GM18870 (cell line): ENCODE measurements at regions not wholly inside any gene's neighbourhood (a gene's known extent, or its start where the extent isn't known, plus 50 kb on each side); places are given as distances from the start of the nearest gene placed in this dataset.

ENCODE experiments used
- ATAC-seq: cut with Tn5 transposase; IDR thresholded peaks from one replicate; pipeline ENCODE4 v1.9.1; 2021; ENCODE audit warnings: moderate library complexity; ENCODE audit not compliant: unreplicated experiment

- ATAC-seq, result no peak
Observed at GRCh38 chr3:55244247-55244646, 242.9 kb downstream of the WNT5A start.

DNA sequence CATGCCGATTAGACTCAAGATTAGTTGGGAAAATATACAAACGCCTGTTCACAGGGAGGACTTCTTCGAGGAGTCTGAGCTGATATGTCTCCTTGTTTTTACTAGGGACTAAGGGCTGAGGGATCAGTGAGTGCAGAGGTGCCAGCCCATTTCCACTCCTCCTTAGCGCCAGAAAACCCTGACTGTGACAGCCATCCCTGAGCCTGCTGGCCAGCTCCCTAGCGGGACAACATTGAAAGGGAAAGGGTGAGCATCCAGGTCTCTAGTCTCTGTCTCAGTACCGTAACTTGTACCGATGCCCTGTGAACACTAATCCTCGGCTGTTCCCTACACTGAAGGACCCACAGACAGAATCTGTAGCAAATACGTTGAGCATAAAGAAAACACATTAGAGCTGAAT is 243.4 kb downstream of the WNT5A start:
- ATAC-seq, result no peak

DNA sequence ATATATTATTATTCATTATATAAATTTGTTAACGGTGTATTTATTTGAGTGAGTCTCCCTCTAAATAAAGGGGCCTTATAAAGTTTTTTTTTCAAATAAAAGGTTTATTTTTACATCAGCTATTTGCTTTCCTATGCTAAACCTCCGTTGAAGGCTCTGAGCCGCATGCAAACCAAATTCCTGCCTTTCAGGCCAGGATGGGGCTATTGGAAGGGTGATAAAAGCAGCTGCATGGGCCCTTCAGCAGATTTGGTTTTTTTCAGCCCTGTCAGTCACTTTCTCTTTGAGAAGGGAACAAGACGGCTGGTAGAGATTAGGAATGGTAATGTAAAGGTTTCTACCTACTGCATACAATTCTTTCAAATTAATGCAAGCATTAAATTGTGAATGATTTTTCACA is 244.2 kb downstream of the WNT5A start:
- no peak for ATAC-seq

GRCh38 chr3:55241098-55241497 is 246.0 kb downstream of the WNT5A start:
- ATAC-seq, result no peak

DNA sequence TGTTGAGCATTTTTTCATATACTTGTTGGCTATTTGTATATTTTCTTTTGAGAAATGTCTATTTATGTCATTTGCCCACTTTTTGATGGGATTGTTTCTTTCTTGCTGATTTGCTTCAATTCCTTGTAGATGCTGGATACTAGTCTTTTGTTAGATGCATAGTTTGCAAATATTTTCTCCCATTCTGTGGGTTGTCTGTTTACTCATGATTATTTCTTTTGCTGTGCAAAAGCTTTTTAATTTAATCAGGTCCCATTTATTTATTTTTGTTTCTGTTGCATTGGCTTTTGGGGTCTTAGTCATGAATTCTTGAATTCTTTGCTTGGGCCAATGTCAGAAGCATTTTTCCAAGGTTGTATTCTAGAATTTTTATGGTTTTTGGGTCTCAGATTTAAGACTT is 251.7 kb downstream of the WNT5A start:
- ATAC-seq, result no peak

- ATAC-seq, result no peak
Observed at GRCh38 chr3:55226696-55227095, 260.4 kb downstream of the WNT5A start.

DNA sequence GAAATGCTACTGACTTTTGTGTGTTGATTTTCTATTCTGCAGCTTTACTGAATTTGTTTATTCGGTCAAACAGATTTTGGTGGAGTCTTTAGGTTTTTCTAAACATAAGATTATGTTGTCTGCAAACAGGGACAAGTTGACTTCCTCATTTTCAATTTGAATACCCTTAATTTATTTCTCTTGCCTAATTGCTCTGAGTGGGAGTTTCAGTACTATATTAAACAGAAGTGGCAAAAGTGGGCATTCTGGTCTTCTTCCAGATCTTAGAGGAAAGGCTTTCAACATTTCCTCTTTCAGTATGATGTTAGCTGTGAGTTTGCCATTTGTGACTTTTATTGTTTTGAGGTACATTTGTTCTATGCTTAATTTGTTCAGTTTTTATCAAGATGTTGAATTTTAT is 268.5 kb downstream of the WNT5A start:
- no peak for ATAC-seq

GRCh38 chr3:55207744-55208143 is 279.4 kb downstream of the WNT5A start:
- ATAC-seq, result no peak

DNA sequence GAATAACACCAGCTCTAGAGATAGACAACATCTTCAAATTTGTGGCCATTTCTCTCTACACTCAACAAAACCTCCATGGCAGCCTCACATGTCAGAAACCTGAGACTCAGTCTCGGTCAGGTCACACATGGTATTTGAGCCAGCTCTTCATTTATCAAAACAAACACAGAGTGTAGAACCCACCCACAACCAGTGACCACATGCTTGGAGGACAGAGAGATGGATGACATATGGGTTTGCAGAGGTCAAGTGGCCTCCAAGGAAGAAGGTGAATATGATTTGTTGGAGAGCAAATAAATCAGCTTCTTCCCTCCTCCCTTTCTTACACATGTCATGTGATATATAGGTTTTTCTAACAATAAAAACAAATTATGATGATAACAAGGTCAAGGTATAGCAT is 278.1 kb upstream of the LRTM1 start:
- ATAC-seq, result no peak

DNA sequence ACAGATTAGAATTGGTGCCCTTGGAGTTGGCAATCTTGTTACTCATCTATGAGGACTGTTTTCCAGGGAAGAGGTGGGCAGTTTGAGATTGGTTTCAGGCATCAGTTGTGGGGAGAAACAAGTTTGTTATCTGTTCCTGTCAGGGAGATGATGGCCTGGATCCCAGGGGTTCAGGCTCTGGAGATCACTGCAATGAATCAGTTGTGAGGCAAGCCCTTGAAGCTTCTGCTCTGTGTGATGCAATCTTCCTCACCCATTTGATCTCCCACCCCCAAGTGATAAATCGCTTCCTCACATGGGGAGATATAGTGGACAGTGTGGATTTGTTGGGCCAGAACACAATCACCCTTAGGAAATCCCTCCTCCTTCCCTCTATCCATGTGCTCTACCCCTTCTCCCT is 276.6 kb upstream of the LRTM1 start:
- ATAC-seq, result no peak

DNA sequence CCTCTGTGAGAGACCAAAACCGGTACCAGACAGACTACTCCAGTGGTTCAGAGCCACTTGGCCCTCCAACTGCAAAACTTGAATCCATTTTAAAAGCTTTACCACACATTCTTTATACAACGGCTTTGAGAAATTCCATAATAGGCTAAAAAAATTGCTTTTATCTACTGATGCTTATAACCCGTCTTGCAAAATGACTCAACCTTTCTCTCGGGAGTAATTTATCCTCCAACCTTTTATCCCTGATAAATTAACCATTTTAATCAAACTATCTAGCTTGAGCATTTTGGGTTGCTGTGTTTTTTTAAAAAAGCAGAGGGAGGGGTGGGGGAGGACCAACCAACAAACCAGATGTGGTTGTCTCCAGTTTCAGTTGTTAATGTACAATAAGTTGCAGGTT is 275.7 kb upstream of the LRTM1 start:
- no peak for ATAC-seq

GRCh38 chr3:55203006-55203405 is 275.1 kb upstream of the LRTM1 start:
- ATAC-seq, result no peak

DNA sequence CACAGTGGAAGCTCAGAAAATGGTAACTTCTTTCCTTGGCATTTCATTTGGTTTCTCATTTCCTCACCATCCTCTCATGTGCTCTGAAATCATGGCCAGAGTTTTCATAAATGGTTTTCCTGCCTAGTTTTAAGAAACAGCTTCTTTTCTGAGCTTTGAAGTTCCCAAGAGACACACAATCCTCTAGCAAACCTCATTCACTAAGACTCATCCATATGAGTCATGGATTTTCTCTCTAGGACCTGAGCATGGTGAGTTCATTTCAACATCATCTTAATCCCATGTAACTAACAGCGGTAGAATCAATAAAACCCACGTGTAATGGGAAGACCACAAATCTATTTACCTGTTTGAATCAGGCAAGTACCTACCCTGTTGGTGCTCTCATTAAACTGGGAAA is 274.5 kb upstream of the LRTM1 start:
- no peak for ATAC-seq

- no peak for ATAC-seq
Observed at GRCh38 chr3:55201779-55202178, 273.9 kb upstream of the LRTM1 start.

GRCh38 chr3:55200906-55201305 is 273.0 kb upstream of the LRTM1 start:
- no peak for ATAC-seq

- ATAC-seq, result no peak
Observed at GRCh38 chr3:55198554-55198953, 270.7 kb upstream of the LRTM1 start.

DNA sequence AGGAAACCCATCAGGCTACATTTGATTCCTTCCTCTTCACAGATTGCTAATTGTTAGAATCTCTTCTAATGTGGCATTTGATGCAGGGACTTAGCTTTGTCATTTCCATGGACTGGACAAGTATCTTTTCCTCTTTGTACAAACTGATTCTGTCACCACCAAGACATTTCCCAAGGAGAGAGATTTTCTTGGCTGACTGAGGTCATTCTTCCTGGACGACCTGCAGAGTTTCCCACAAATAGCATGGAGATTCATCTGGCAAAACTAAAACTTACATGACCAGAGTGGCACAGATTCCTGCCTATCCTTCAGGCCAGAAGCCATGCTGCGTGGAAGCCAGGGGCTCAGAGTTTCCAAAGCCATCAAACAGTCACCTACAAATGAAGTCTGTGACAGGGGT is 269.2 kb upstream of the LRTM1 start:
- no peak for ATAC-seq

- ATAC-seq, result no peak
Observed at GRCh38 chr3:55196495-55196894, 268.6 kb upstream of the LRTM1 start.

DNA sequence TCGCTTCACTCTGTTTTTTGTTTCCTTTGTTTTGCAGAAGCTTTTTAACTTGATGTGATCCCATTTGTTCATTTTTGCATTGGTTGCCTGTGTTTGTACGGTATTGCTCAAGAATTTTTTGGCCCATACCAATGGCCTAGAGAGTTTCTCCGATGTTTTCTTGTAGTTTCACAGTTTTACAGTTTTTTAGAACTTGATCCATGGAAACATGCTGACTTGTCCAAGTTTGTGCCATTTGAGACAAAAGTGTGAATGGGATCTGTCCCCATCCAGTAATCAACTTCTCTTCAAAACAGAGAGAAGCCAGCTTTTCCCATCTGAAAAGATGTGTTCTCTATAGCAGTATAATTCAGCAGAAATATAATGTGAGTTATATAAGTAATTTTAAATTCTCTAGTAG is 266.5 kb upstream of the LRTM1 start:
- ATAC-seq, result no peak

- ATAC-seq, result no peak
Observed at GRCh38 chr3:55191911-55192775, 264.3 kb upstream of the LRTM1 start.

DNA sequence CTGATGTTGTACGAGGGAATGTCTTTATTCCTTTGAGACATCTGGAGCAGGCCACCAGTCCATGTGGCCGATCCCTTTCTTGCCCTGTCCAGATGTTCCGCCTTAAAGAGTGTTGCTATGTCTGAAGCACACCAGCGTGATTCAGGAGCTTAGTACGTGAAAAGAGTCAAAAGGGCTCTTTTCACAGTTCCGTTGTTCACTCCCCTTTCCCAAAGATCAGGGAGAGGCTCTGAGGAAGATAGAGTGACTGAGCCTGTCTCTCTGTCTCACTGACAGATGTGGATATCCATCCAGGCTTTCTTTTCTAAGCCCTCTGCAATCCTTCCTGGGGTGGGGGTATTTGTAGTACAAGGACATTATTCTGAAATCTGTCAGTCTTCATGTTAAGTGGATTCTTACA is 262.5 kb upstream of the LRTM1 start:
- no peak for ATAC-seq

DNA sequence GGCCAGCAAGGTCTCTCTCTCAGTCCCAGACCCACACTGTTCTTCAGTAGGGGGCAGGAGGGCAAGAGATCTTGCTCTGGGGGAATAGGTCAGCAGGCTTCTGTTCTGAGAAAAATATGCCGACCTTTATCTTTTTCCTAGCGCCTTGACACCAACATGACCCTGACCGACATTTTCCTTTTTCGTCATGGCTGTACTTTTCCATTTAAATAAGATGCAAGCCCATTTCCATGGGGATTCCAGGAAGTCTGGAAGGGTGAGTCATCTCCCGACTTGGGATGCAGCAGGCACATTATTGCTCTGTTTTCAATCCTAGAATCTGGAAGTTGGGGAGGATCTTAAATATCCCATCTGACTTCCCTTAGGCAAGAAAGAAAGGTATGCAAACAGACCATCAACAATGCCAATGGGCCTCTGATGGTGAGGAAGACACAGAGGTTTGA is 261.5 kb upstream of the LRTM1 start:
- no peak for ATAC-seq

- ATAC-seq, result no peak
Observed at GRCh38 chr3:55185380-55185779, 257.5 kb upstream of the LRTM1 start.
